ENCODE measurements at regions not wholly inside any gene's neighbourhood (a gene's known extent, or its start where the extent isn't known, plus 50 kb on each side); places are given as distances from the start of the nearest gene placed in this dataset.

DNA sequence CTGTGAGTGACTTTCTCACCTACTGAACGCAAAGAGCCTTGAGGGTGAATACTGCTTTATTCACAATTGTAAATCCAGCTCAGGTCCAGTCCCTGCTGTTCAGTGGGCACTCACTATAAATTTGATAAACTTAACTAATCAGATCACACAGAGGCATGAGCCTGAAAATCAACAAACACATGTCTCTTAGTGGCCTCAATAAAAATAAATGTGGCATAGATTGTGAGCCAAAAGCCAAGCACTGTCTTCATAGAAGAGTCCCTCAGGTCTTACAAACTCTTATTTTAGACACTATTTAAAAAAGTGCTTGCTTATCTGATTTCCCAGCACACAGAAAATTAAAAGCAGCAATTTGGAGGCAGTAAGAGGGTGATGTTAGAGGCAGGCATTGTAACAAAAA lies 957.7 kb downstream of the SLITRK5 start:
- ATAC-seq (ENCODE audit: low read depth), result no peak
- DNase-seq, result no peak
- TF ChIP-seq, protein P1, sequence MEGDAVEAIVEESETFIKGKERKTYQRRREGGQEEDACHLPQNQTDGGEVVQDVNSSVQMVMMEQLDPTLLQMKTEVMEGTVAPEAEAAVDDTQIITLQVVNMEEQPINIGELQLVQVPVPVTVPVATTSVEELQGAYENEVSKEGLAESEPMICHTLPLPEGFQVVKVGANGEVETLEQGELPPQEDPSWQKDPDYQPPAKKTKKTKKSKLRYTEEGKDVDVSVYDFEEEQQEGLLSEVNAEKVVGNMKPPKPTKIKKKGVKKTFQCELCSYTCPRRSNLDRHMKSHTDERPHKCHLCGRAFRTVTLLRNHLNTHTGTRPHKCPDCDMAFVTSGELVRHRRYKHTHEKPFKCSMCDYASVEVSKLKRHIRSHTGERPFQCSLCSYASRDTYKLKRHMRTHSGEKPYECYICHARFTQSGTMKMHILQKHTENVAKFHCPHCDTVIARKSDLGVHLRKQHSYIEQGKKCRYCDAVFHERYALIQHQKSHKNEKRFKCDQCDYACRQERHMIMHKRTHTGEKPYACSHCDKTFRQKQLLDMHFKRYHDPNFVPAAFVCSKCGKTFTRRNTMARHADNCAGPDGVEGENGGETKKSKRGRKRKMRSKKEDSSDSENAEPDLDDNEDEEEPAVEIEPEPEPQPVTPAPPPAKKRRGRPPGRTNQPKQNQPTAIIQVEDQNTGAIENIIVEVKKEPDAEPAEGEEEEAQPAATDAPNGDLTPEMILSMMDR (IDR thresholded peaks at IDR 0.05), result no peak
- Mint-ChIP-seq H3K27me3 (no peaks in the 10 kb centered on the region), H3K36me3 (ENCODE audit: low read depth) (no peaks in the 10 kb centered on the region), H3K4me1 (no peaks in the 10 kb centered on the region), H3K4me3 (no peak overlapping the region), H3K9me3 (peaks cover 6% of the 10 kb centered on the region), H3K27ac (no peak overlapping the region)
- intact Hi-C loops (cut with micrococcal nuclease), result no loop called here
- CTCF ChIA-PET, result no interaction called here
- POLR2A ChIA-PET, result no interaction called here

DNA sequence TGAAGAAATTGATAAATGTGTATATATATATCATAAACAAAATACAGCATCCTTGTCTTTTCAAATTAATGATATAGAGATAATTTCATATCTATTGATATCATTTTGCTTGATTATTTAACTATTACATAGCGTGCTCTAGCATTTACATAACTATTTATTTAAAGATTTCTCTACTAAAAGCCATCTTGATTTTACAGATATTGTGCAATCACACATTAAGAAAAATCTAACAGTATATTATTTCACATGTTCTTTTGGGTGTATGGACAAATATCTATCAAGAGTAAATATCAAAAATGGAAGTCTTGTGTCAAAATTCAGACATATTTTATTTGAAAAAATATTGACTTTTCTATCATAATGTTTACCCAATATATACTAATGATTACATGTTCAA lies 966.8 kb downstream of the SLITRK5 start:
- no peak for DNase-seq
- Mint-ChIP-seq H3K9me3 (no peaks in the 10 kb centered on the region), H3K4me3 (no peak overlapping the region), H3K4me1 (no peaks in the 10 kb centered on the region), H3K27ac (no peak overlapping the region), H3K27me3 (no peaks in the 10 kb centered on the region), H3K36me3 (ENCODE audit: low read depth) (no peaks in the 10 kb centered on the region)
- CTCF ChIA-PET, result no interaction called here
- intact Hi-C loops (cut with micrococcal nuclease), result no loop called here
- POLR2A ChIA-PET, result no interaction called here
- TF ChIP-seq, protein P1 (IDR thresholded peaks at IDR 0.05), result no peak
- ATAC-seq (ENCODE audit: low read depth), result no peak

GRCh38 chr13:88643233-88643632 lies 972.1 kb downstream of the SLITRK5 start:
- ATAC-seq (ENCODE audit: low read depth) (no peak), DNase-seq (no peak)
- H3K27ac Mint-ChIP-seq, result no peak overlapping the region
- H3K36me3 Mint-ChIP-seq (ENCODE audit: low read depth), result no peaks in the 10 kb centered on the region
- ChIA-PET POLR2A (no interaction called here), CTCF (no interaction called here)
- H3K9me3 Mint-ChIP-seq, result peaks cover 10% of the 10 kb centered on the region
- TF ChIP-seq, protein P1 (IDR thresholded peaks at IDR 0.05), result no peak
- no peaks in the 10 kb centered on the region for H3K27me3 Mint-ChIP-seq
- H3K4me3 Mint-ChIP-seq, result no peak overlapping the region
- intact Hi-C loops (cut with micrococcal nuclease), result no loop called here
- no peaks in the 10 kb centered on the region for H3K4me1 Mint-ChIP-seq

- ATAC-seq (ENCODE audit: low read depth), result no peak
- intact Hi-C loops (cut with micrococcal nuclease), result no loop called here
Observed at GRCh38 chr13:88648598-88649373, 977.6 kb downstream of the SLITRK5 start.

DNA sequence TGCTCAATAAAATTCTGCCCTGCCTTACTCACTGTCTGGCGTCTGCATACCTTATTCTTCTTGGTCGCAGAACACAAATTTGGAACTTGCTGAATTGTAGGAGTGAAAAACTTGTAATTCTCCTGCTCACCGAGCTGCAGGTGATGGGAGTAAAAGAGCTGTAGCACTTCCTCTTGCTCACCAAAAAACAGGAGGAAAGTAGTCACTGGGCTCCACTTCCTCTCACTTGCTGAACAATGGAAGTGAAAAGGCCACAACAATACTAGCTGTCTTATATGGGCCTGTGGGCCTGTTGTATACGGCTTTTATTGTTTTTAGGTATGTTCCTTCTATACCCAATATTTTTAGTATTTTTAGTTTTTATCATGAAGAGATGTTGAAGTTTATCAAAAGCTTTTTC lies 978.7 kb downstream of the SLITRK5 start:
- DNase-seq (no peak), ATAC-seq (ENCODE audit: low read depth) (no peak)
- Mint-ChIP-seq H3K4me1 (peaks cover 11% of the 10 kb centered on the region), H3K4me3 (no peak overlapping the region), H3K9me3 (peaks cover 16% of the 10 kb centered on the region), H3K27ac (no peak overlapping the region), H3K27me3 (no peaks in the 10 kb centered on the region), H3K36me3 (ENCODE audit: low read depth) (no peaks in the 10 kb centered on the region)
- ChIA-PET CTCF (no interaction called here), POLR2A (no interaction called here)
- intact Hi-C loops (cut with micrococcal nuclease), result no loop called here
- TF ChIP-seq, protein P1 (IDR thresholded peaks at IDR 0.05), result no peak

More at GRCh38 chr13:88648598-88649373, 977.6 kb downstream of the SLITRK5 start:
- H3K36me3 Mint-ChIP-seq (ENCODE audit: low read depth), result no peaks in the 10 kb centered on the region
- peaks cover 11% of the 10 kb centered on the region for H3K4me1 Mint-ChIP-seq
- no peak overlapping the region for H3K4me3 Mint-ChIP-seq
- ChIA-PET POLR2A (no interaction called here), CTCF (no interaction called here)
- DNase-seq, result no peak
- TF ChIP-seq, protein P1 (IDR thresholded peaks at IDR 0.05), result no peak
- H3K27me3 Mint-ChIP-seq, result no peaks in the 10 kb centered on the region
- peaks cover 19% of the 10 kb centered on the region for H3K9me3 Mint-ChIP-seq
- no peak overlapping the region for H3K27ac Mint-ChIP-seq
